ENCODE measurements at regions not wholly inside any gene's neighbourhood (a gene's known extent, or its start where the extent isn't known, plus 50 kb on each side); places are given as distances from the start of the nearest gene placed in this dataset.

- TF ChIP-seq TAF1 (IDR thresholded peaks at IDR 0.05; ENCODE audit: borderline replicate concordance, insufficient read depth, low read length) (no peak), REST (IDR thresholded peaks at IDR 0.05; ENCODE audit: insufficient read depth in 1 of 2, low read depth in 2 of 2, low read length in 2 of 2) (no peak), POLR2AphosphoS5 (IDR thresholded peaks at IDR 0.05; ENCODE audit: low read depth, low read length) (no peak), FOXP2 (optimal IDR thresholded peaks at IDR 0.05; ENCODE audit: borderline replicate concordance, extremely low read depth, extremely low read length, insufficient read depth) (no peak), SIN3A (IDR thresholded peaks at IDR 0.05; ENCODE audit: borderline replicate concordance, insufficient read depth, low read length) (no peak)
These were observed 72.5 kb upstream of the ACAN start for GRCh38 chr15:88730751-88731150.

GRCh38 chr15:88735212-88735611 lies 68.0 kb upstream of the ACAN start:
- TF ChIP-seq FOXP2 (optimal IDR thresholded peaks at IDR 0.05; ENCODE audit: borderline replicate concordance, extremely low read depth, extremely low read length, insufficient read depth): no peak
- no peak for TF ChIP-seq TAF1 (IDR thresholded peaks at IDR 0.05; ENCODE audit: borderline replicate concordance, insufficient read depth, low read length)
- TF ChIP-seq REST (IDR thresholded peaks at IDR 0.05; ENCODE audit: insufficient read depth in 1 of 2, low read depth in 2 of 2, low read length in 2 of 2): no peak
- TF ChIP-seq POLR2AphosphoS5 (IDR thresholded peaks at IDR 0.05; ENCODE audit: low read depth, low read length): no peak
- no peak for TF ChIP-seq SIN3A (IDR thresholded peaks at IDR 0.05; ENCODE audit: borderline replicate concordance, insufficient read depth, low read length)

- TF ChIP-seq SIN3A (IDR thresholded peaks at IDR 0.05; ENCODE audit: borderline replicate concordance, insufficient read depth, low read length) (no peak), REST (IDR thresholded peaks at IDR 0.05; ENCODE audit: insufficient read depth in 1 of 2, low read depth in 2 of 2, low read length in 2 of 2) (no peak), POLR2AphosphoS5 (IDR thresholded peaks at IDR 0.05; ENCODE audit: low read depth, low read length) (no peak), FOXP2 (optimal IDR thresholded peaks at IDR 0.05; ENCODE audit: borderline replicate concordance, extremely low read depth, extremely low read length, insufficient read depth) (no peak), TAF1 (IDR thresholded peaks at IDR 0.05; ENCODE audit: borderline replicate concordance, insufficient read depth, low read length) (no peak)
These were observed 67.0 kb upstream of the ACAN start for GRCh38 chr15:88736204-88736603.

- TF ChIP-seq TAF1 (IDR thresholded peaks at IDR 0.05; ENCODE audit: borderline replicate concordance, insufficient read depth, low read length) (no peak), POLR2AphosphoS5 (IDR thresholded peaks at IDR 0.05; ENCODE audit: low read depth, low read length) (no peak), SIN3A (IDR thresholded peaks at IDR 0.05; ENCODE audit: borderline replicate concordance, insufficient read depth, low read length) (no peak), REST (IDR thresholded peaks at IDR 0.05; ENCODE audit: insufficient read depth in 1 of 2, low read depth in 2 of 2, low read length in 2 of 2) (no peak), FOXP2 (optimal IDR thresholded peaks at IDR 0.05; ENCODE audit: borderline replicate concordance, extremely low read depth, extremely low read length, insufficient read depth) (no peak)
These were observed 64.4 kb upstream of the ACAN start for GRCh38 chr15:88738796-88739195.

GRCh38 chr15:88739541-88739940 lies 63.7 kb upstream of the ACAN start:
- TF ChIP-seq SIN3A (IDR thresholded peaks at IDR 0.05; ENCODE audit: borderline replicate concordance, insufficient read depth, low read length) (no peak), REST (IDR thresholded peaks at IDR 0.05; ENCODE audit: insufficient read depth in 1 of 2, low read depth in 2 of 2, low read length in 2 of 2) (no peak), FOXP2 (optimal IDR thresholded peaks at IDR 0.05; ENCODE audit: borderline replicate concordance, extremely low read depth, extremely low read length, insufficient read depth) (no peak), TAF1 (IDR thresholded peaks at IDR 0.05; ENCODE audit: borderline replicate concordance, insufficient read depth, low read length) (no peak)
